GM19351 (cell line): ENCODE measurements at regions not wholly inside any gene's neighbourhood (a gene's known extent, or its start where the extent isn't known, plus 50 kb on each side); places are given as distances from the start of the nearest gene placed in this dataset.
"Not testable (repeated sequence)": the region's sequence is repeated elsewhere in the genome, so short reads cannot be mapped to it uniquely, and the experiment has no call there.

Source experiments
- ATAC-seq: cut with Tn5 transposase; IDR thresholded peaks from one replicate; pipeline ENCODE4 v1.9.1; 2021; ENCODE audit warnings: mild to moderate bottlenecking, moderate library complexity; ENCODE audit not compliant: unreplicated experiment

- no peak for ATAC-seq
Measured at GRCh38 chr20:12112089-12112474, 194.4 kb downstream of the BTBD3 start.

- no peak for ATAC-seq
Measured at GRCh38 chr20:12112665-12113064, 195.0 kb downstream of the BTBD3 start.

GRCh38 chr20:12113075-12113467 is 195.4 kb downstream of the BTBD3 start:
- ATAC-seq, result no peak

- ATAC-seq, result no peak
Measured at GRCh38 chr20:12113468-12114371, 196.0 kb downstream of the BTBD3 start.

GRCh38 chr20:12129114-12129513 is 211.4 kb downstream of the BTBD3 start:
- not testable (repeated sequence) for ATAC-seq

- ATAC-seq, result not testable (repeated sequence)
Measured at GRCh38 chr20:12129532-12129931, 211.8 kb downstream of the BTBD3 start.

GRCh38 chr20:12130781-12131180 is 213.1 kb downstream of the BTBD3 start:
- ATAC-seq, result no peak

- ATAC-seq, result no peak
Measured at GRCh38 chr20:12133553-12133952, 215.9 kb downstream of the BTBD3 start.

- not testable (repeated sequence) for ATAC-seq
Measured at GRCh38 chr20:12145951-12146350, 228.3 kb downstream of the BTBD3 start.

GRCh38 chr20:12152996-12153395 is 235.3 kb downstream of the BTBD3 start:
- ATAC-seq, result no peak

- no peak for ATAC-seq
Measured at GRCh38 chr20:12153628-12154027, 235.9 kb downstream of the BTBD3 start.

- ATAC-seq, result no peak
Measured at GRCh38 chr20:12156252-12156651, 238.6 kb downstream of the BTBD3 start.

GRCh38 chr20:12159261-12159660 is 241.6 kb downstream of the BTBD3 start:
- ATAC-seq, result no peak

GRCh38 chr20:12161734-12162133 is 244.0 kb downstream of the BTBD3 start:
- no peak for ATAC-seq

GRCh38 chr20:12166053-12166717 is 248.5 kb downstream of the BTBD3 start:
- ATAC-seq, result no peak

GRCh38 chr20:12170406-12170805 is 252.7 kb downstream of the BTBD3 start:
- ATAC-seq, result no peak

- no peak for ATAC-seq
Measured at GRCh38 chr20:12171923-12172524, 254.3 kb downstream of the BTBD3 start.

GRCh38 chr20:12173347-12174012 is 255.8 kb downstream of the BTBD3 start:
- no peak for ATAC-seq

- ATAC-seq, result no peak
Measured at GRCh38 chr20:12175538-12175937, 257.8 kb downstream of the BTBD3 start.

- ATAC-seq, result no peak
Measured at GRCh38 chr20:12177657-12178293, 260.1 kb downstream of the BTBD3 start.

GRCh38 chr20:12179692-12180091 is 262.0 kb downstream of the BTBD3 start:
- no peak for ATAC-seq
